Body of pancreas (tissue), 4 donors: ENCODE measurements at regions not wholly inside any gene's neighbourhood (a gene's known extent, or its start where the extent isn't known, plus 50 kb on each side); places are given as distances from the start of the nearest gene placed in this dataset.

Source experiments
- CTCF ChIP-seq, 7 experiments: fragments of 450-650 bp in 4 of 7; fragments of 200-600 bp in 3 of 7; sonication (generic) in 3 of 7; IDR thresholded peaks; one replicate each; pipeline ENCODE4 v1.5.1; 2016 to 2019; ENCODE audit warnings: antibody characterized with exemption in 7 of 7
- POLR2A ChIP-seq, 3 donors: fragments of 450-650 bp; IDR thresholded peaks; one replicate each; pipeline ENCODE4 v1.6.1; 2016; ENCODE audit warnings: antibody characterized with exemption in 3 of 3, mild to moderate bottlenecking in 2 of 3

DNA sequence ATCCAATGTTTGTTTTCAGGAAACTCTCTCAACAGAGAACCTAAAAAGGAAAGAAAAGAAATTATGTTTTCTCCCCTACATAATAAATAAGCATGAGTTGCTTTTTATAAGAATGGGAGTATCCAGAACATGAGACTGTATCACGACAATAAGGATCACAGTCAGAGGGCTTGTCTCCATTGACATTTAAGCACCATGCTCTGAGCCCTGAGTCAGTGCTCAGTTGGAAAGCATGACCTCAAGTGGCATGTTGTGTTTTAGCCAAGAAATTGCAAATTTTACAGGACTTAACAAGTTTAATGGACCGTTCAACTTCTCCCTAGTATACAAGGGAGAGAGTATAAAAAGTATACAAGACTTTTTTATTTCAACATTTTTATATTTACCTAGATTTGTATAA, 431.6 kb downstream of the GJA1 start:
- TF ChIP-seq CTCF (IDR thresholded peaks at IDR 0.05): no peak
- TF ChIP-seq POLR2A (IDR thresholded peaks at IDR 0.05): no peak
